SKM-1 (cell line): ENCODE measurements at regions not wholly inside any gene's neighbourhood (a gene's known extent, or its start where the extent isn't known, plus 50 kb on each side); places are given as distances from the start of the nearest gene placed in this dataset.

ENCODE experiments used
- DNase-seq: peaks from one replicate; lab custom pipeline; 2025; ENCODE audit not compliant: unreplicated experiment; lab: John Stamatoyannopoulos, UW

- no peak for DNase-seq
Observed at GRCh38 chr20:39541136-39541803, 579.1 kb downstream of the DHX35 start.

DNA sequence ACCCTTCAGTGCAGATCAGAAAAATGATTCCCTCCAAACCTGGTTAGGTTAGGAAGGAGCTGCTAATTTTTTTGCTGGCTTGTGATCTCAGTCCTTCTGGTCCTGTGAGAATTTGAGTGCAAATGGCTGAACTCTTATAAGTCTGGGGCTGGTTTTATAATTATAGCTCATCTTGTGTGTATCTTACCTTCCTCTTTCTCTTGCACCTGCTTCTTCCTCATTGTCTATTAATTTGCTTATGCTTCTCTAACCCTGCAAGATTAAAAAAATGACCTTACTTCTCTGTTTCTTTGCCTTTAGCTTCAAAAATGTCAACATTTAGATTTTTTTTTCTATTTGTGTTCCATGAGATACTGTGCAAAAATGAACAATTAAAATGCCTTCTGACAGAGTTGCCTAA, 576.2 kb downstream of the DHX35 start:
- no peak for DNase-seq

DNA sequence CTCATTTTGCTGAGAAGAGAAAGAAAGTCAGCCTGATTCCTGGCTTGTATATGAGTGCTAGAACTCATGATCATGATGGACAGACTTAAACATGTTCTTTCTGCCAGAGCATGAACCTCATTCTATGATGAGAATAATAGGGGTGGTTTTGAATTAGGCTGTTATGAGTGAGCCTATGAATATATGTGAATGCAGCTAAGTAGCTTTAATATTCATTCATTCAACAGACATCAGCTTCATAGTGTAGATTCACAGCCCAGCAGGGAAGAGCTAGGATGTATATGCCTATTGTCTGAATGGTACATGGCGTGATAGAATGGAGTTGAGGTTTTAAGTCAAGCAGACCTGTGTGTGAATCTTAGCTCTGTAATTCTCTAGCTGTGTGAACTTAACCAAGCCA, 573.2 kb downstream of the DHX35 start:
- no peak for DNase-seq

DNA sequence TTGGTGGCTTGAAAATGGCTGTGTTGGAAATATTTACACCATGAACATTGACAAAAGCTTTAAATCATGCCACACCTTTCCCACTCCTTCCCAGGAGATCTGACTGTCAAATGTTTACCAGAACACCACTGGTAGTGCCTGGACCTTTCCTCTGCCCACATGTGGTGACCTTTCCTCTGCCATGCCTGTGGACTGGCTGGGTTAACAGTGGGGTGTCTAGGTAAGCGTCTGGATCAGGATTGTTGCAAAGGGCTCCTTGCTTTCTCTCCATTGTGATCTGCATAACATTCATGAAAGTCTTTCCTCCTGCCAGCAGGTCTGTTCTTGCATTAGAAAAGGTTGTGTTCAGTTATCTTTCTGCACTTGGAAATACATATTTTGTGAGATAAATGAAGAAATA, 572.7 kb downstream of the DHX35 start:
- no peak for DNase-seq

GRCh38 chr20:39533858-39534257, 571.7 kb downstream of the DHX35 start:
- no peak for DNase-seq

- DNase-seq = no peak
Observed at GRCh38 chr20:39532205-39532604, 570.1 kb downstream of the DHX35 start.

DNA sequence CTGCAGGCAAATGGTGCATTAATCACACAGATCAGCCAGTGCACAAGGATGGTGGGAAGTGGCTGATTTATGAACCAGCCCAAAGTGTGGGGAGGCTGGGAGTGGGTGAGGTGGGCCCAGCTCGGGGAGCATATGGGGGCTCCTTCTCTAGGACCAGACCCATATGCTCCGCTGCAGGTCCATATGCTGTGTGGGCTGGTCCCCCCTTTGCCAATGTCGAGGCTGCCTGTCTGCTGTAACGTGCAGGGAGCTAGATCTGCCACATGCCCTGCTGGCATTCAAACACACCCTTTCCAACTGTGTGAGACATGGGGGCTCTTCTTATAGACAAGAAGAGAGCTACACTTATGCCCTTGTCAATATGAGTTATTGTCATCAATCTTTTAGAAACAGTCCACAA, 566.3 kb downstream of the DHX35 start:
- no peak for DNase-seq

DNA sequence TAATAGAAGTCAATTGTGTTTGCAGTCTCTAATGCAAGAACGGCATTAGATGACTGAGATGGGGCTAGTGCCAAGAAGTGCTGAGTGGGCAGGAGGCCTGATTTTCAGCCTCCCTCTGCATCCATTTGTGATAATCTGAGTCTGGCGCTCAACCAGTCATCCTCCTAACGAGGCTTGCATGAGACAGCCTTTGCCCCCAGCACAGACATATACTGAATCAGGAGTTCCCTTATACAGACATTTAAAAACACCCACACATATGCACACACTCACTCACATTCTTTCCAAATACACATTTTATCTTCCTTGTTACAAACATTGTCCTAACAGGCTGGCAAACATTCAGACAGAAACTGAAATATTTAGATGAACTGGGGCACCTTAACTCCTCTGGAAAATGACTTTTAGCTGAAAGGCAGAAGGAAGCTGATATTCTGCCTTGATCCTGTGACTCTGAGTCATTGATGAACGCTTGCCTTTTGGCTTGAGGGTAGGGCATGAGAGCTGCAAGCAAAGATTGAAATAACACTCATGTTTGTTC, 562.3 kb downstream of the DHX35 start:
- no peak for DNase-seq

DNA sequence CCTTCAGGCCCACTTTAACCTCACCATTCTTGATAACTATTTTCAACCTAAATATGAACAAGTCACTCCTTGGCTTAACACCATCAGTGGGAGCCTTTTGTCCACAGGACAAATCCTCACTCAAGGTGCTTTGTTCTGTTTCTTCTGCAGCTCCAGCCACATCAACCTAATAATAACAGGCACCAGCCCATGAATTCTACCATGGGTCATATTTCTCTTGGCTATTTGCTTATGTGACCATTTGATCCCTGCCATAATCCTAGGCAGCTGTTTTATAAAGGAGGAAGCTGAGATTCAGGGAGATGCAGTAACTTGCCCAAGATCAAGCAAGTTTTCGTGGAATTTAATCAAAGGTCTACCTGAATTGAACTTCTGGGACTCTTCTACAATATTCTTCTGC, 561.3 kb downstream of the DHX35 start:
- no peak for DNase-seq

- DNase-seq = no peak
Observed at GRCh38 chr20:39518654-39519053, 556.5 kb downstream of the DHX35 start.

- DNase-seq = no peak
Observed at GRCh38 chr20:39516964-39517363, 554.8 kb downstream of the DHX35 start.

- no peak for DNase-seq
Observed at GRCh38 chr20:39504710-39505094, 542.6 kb downstream of the DHX35 start.

DNA sequence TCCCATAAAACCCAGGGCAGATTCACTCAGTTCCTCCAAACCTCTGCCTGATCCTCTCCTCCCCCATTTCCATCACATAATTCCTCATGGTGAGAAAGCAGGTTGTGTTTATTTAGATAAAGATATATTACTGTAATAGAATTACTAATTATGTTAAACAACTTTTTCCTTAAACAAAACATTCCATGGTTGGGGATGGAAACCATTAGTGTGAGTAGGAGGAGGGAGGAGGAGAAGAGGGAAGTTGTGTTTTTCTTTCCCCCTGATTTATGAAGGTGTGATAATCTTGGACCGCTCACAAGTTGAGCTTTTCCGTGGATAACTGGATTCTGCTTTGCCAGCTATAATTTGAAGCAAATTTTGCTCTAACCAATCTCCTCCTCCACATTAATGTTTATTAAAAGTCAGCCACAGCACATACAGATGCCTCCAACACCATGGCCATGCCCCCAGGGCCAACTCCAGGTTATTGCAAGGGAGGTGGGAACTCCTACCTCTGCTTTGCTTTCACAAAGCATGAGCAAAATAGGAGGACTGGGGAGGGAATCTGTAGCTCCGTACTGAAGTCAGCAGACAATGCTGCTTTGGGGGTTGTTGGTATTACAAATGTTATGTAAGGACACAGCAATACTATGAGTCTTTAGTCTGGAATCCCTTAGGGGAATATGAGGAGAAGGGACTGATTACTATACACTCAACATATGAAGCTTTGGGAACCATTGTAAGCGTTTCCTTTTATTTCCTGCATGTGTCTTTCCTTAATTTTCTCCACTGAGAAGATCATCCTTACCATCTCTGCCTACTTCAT, 542.0 kb downstream of the DHX35 start:
- DNase-seq = no peak

DNA sequence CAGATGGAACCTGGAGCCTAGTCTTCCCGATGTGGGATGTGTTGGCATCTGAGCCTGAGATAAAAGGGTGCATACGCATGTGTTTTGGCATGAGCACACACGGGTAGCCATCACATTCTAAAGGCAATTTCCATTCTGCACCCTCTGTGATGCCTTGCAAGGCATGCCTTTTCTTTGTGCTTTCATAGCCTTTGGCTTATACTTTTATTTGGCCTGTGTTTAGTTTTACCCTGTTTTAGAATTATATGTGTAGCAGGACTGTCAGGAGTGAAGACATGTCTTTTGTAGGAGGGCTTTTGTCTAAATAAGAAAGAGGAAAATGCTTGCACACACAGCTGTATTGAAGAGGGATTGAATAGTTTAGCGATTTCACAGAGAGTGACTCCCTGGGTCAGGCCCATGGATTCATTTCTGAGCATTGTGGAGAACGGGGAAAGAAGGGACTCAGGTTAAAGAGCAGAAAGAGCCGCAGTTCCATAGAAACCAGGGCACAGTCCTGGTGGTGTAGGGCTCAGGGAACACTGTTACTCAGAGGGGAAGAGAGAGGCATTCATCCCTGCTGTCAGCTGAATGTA, 530.2 kb downstream of the DHX35 start:
- no peak for DNase-seq

GRCh38 chr20:39491711-39492110, 529.6 kb downstream of the DHX35 start:
- no peak for DNase-seq

- no peak for DNase-seq
Observed at GRCh38 chr20:39489986-39490560, 527.9 kb downstream of the DHX35 start.

DNA sequence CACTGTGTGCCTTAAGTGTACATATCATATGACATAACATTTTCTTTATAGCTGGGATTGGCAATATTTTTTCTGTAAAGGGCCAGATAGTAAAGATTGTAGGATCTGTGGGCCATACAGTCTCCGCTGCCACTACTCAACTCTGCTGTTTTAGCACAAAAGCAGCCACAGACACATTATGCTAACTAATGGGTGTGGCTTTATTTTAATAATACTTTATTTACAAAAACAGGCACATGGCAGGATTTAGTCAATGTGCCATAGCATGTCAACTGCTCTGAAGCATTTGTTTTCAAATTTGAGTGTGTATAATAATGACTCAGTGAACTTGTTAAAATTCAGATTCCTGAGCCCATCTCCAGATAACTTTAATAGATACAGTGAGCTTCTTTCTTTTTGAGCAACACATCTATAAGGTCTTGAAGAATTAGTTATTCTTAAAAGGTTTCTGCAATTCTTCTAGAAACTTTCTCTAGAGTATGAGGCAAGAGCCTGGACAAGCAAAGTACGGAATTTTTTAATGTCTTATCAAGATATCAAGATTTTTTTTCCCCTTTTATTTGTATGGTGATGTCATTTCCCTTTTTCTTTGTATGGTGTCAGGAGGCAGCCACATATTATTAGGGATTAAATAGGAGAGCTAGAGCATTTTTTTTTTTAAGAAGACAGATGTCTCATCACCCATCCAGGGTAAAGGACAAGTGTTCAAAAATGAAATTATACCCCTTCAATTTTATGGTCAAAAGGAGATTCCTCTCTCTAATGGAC, 518.3 kb downstream of the DHX35 start:
- no peak for DNase-seq

GRCh38 chr20:39479196-39479810, 517.2 kb downstream of the DHX35 start:
- no peak for DNase-seq

GRCh38 chr20:39474879-39475278, 512.7 kb downstream of the DHX35 start:
- no peak for DNase-seq

DNA sequence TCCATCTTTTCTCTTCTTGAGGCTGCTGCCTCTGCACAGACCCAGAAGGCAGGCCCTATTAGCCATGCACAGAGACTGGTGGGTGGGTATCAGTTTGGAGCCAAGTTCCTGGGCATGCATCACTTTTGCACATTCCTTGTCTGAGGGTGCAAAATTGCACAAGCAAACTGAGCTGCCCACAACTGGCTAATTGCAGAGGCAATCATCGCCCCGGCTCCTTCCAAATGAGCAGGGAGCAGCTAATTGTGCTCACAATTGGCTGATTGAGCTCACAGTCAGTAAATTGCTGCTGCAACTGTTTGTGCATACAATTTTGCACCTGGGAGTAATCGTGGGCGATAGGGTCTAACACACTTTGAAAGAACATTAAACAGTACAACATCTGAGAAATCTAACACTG, 511.4 kb downstream of the DHX35 start:
- no peak for DNase-seq

GRCh38 chr20:39468703-39469102, 506.6 kb downstream of the DHX35 start:
- no peak for DNase-seq
